NCI-H524 treated with DMSO at 0.1 percent for 48 hours (cell line): ENCODE measurements at regions not wholly inside any gene's neighbourhood (a gene's known extent, or its start where the extent isn't known, plus 50 kb on each side); places are given as distances from the start of the nearest gene placed in this dataset.
"Not testable (repeated sequence)": the region's sequence is repeated elsewhere in the genome, so short reads cannot be mapped to it uniquely, and the experiment has no call there.

ENCODE experiments used
- DNase-seq: peaks from one replicate; lab custom pipeline; 2025; lab: John Stamatoyannopoulos, UW

DNA sequence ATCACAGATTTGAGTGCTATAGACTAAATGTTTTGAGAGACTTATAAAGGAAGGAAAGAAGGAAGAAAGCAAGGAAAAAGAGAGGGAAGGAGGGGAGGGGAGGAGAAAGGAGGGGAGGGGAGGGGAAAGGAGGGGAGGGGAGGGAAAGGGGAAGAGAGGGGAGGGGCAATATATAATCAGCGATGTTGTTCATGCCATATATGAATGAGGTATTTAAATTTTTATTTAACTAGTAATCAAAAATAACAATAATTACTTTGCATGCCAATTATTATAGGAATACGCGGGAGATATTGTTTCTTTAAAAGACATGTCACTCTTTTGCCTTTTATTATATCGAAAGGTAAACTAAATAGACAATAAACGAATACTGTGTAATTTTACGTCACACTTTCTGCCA is 1029.7 kb downstream of the FAT4 start:
- DNase-seq, result no peak

- DNase-seq, result no peak
Observed at GRCh38 chr4:126346654-126347053, 1031.9 kb downstream of the FAT4 start.

GRCh38 chr4:126354784-126355183 is 1040.0 kb downstream of the FAT4 start:
- no peak for DNase-seq

DNA sequence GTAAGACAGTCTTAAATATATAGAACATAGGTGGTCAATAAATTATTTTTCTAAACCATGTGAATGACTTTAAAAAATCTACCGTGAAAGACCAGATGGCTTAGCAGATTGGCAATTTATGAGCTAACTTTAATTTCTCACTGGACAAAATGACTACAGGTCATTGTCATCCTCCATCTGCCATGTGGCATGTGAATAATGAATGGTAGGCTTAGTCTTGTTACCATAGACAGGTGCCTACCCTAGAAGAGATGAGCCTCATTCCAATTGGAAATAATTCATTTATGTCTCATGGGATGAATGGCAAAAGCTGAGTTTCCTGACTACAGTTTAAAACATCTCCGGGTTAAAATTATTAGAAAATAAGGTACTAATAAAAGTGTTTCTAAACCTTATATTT is 1043.3 kb downstream of the FAT4 start:
- DNase-seq, result peak; percentile 60

- no peak for DNase-seq
Observed at GRCh38 chr4:126361287-126361686, 1046.5 kb downstream of the FAT4 start.

DNA sequence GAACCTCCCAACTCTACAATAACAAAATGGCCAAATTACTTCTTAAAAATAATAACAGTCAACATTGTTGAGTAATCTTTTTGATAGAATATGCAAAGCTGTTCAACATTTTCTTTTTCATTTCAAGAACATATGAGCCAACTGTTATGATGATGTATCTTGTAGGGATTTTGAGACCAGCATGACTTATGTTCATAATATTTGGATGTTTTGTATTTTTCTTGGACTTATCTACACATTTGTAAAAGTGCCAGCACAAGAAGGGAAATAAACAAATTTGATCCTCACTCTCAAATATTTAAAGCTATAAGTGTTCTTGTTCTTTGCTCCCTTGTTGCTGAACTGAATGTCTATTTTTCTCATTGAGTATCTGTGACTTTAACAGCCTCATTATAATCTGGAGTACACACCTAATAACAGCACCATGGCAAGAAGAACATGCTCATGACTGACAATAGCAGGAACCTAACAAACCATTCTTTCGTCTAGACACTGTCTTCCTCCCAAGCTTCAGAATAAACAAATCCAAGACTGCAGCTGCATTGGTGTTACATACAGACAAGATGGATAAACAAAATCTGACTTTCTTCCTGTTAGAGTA is 1049.7 kb downstream of the FAT4 start:
- DNase-seq, result no peak

GRCh38 chr4:126369076-126369475 is 1054.3 kb downstream of the FAT4 start:
- DNase-seq, result no peak

DNA sequence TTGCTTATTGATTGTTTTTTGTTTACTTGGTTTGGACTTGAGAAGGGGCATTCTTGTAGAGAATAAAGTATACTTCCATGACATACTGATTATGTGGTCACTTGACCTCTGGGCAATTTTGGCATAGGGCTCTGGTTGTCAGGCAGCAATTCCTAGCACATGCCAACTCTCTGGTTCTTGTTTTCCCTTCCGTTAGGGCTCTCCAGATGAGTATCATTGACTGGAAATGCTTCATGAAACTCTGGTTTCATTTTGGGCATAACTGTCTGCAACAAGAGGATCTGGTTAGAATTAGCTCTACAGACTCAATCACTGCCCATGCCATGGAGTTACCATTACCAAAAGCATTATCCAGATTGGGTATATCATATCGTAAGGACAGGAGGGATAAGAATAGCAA is 1057.9 kb downstream of the FAT4 start:
- no peak for DNase-seq

- DNase-seq, result no peak
Observed at GRCh38 chr4:126375462-126376054, 1060.8 kb downstream of the FAT4 start.

DNA sequence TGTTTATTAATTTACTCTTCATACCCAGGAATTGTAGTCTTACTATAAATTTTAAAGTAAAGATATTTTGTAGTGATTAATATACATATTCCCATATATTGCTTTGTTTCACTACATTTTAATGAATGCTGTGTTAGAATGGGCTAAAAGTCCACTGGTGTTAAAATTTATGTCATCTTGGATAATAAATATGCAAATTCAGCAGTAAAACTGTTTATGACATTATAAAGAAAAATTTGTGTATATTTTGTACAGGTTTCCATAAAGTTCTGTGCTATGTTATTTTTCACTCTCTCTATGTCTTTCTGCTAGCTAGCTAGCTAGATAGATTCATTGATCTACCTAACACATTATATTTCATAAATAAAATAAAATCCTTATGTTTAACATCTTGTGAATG is 1071.2 kb downstream of the FAT4 start:
- DNase-seq, result no peak

- no peak for DNase-seq
Observed at GRCh38 chr4:126386512-126386911, 1071.8 kb downstream of the FAT4 start.

- DNase-seq, result peak; percentile 25
Observed at GRCh38 chr4:126395664-126396063, 1080.9 kb downstream of the FAT4 start.

DNA sequence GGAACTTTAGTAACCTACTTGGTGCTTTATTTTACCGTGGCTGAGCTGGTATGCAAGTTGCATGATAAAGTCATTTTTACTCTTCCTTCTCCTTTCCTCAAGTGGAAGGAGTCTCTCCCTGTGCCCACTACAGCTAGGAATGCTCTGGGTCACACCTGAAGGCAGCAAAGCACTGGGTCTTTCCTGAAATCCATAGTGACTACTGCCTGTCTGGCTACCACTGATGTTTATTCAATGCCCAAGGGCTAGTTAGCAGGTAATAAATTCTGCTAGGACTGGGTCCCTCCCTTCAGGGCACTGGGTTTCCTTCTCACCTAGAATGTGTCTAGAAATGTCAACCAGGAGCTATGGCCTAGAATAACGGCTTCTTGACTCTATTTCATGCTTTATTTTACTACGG is 1081.4 kb downstream of the FAT4 start:
- no peak for DNase-seq

DNA sequence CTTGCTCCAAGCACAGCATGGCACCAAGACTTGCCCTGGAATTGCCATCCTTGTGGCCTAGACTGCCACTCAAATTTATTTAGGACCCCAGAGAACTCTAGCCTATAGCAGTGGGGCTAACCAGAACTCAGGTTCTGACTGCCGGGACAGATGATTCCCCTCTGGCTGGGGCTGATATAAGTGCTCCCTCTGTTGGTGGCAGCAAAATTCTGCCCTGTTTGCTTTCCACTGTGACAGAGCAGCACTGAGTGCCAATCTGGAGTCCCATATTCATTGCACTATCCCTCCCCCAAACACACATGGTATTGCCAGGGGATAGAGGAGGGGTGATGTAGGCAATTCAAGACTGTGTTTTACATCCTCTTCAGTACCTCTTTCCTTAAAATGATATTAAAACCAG is 1081.9 kb downstream of the FAT4 start:
- no peak for DNase-seq

- no peak for DNase-seq
Observed at GRCh38 chr4:126404549-126404948, 1089.8 kb downstream of the FAT4 start.

DNA sequence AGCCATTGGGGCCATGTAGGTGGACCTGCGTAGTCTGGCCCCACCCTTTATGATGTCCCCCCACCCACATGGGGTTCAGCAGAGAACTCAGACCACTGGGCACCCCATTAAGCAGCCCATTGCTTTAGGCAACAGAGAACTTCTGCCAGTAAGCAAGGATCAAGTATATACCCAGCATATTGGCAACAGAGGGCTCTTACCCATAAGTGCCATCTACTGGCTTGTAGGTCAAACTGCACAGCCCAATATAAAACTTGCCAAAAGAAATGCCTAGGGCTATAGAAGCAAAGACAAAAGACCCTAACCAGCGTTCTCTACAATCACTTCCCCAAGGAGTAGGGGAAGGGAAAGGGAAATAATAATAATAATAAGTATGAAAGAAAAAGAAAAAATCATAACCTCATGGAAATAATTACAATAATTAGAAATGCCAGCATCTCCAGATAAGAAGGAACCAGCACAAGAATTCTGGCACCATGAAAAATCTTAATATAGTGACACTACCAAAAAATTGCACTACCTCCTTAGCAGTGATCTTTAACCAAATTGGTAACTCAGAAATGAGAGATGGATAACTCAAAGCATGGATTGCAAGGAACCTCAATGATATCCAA is 1090.7 kb downstream of the FAT4 start:
- DNase-seq, result no peak

- DNase-seq, result no peak
Observed at GRCh38 chr4:126409746-126410145, 1095.0 kb downstream of the FAT4 start.

GRCh38 chr4:126411047-126411446 is 1096.3 kb downstream of the FAT4 start:
- DNase-seq, result no peak

- DNase-seq, result not testable (repeated sequence)
Observed at GRCh38 chr4:126412310-126412709, 1097.6 kb downstream of the FAT4 start.

DNA sequence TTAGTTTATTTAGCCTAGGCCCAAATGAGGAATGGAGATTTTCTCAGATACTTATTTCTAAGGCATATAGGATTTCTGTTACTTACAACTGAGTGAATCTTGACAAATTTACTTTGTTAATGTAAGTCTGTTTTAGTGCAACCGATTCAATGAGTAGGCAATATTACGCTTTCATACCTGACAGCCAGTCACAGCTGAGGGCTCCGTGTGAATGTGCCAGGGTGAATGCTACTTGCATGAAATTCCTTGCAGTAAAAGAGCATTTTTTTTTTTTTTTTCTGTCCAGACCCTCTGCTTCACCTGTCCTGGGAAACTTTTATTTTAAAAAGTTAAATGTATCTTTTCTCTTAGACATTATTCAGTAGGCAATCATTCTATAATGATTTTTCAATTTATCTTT is 1100.0 kb downstream of the FAT4 start:
- DNase-seq, result no peak

GRCh38 chr4:126419266-126419665 is 1104.5 kb downstream of the FAT4 start:
- DNase-seq, result no peak

DNA sequence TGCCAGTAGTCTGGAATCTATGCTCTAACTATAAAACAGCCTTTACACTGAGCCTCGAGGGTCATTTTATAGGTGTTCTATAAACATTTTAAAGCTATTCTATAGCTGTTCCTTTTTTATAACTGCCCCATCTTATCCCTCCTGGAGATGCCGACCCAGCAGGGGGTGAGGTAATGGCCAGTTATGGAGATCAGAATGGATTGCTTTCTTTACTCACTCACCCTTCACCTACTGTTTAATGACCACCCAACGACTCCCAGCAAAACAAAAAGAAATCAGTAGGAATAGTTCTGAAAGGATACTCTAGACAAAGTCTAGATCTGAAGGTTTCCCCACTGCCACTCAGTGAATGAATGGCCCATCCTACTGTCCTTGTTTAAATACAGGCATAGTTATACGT is 1113.1 kb downstream of the FAT4 start:
- no peak for DNase-seq

DNA sequence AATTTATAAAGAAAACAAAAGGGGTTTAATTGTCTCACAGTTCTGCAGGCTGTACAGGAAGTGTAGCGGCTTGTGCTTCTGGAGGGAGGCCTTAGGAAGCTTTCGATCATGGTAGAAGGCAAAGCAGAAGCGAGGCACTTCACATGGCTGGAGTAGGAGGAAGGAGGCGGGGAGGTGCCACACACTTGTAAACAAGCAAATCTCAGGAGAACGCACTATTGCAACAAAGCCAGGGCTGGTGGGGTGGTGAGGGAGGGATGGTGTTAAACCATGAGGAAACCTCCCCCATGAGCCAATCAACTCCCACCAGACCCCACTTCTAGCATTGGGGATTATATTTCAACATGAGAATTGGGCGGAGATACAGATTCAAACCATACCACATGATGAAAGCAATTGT is 1116.3 kb downstream of the FAT4 start:
- no peak for DNase-seq

DNA sequence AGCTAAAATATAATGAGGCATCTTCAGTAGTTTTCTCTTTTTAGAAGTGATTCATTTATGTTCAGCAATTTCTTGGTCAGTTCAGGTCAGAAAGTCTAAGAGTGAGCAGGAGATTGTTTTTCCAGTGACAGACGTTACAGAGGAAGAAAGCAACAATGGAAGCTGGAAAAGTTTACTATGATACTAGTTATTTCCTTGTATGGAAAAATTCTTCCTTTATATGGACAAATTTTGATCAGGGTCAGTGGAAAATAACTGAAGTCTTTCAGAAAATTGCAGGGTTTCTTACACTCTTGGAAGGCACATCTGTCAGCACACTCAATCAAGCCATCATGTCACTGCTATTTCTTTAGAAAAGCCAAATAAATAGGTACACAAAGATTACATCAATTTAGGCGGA is 1120.7 kb downstream of the FAT4 start:
- no peak for DNase-seq
